ENCODE measurements at regions not wholly inside any gene's neighbourhood (a gene's known extent, or its start where the extent isn't known, plus 50 kb on each side); places are given as distances from the start of the nearest gene placed in this dataset.

DNA sequence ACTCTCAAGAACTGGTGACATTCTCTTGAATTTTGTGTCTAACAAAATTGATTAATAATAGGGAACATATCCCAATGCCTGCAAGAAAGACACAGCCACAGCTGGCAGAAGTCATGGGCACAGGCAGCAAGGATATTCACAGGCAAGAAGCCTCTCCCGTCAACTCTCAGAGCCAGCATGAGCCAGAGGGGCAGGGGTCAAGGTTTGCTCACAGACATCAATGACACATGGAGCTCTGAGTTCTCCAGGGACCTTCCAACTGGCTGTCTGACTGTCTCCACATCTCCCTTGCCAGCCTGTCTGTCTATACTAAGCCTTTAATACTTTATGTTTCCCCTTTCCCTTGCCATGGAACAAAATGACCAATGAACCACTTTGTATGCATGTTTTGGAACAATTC lies 101.5 kb upstream of the RAB4A start:
- DNase-seq (ENCODE audit: low spot score) = peak; percentile 63
- no peaks in the 10 kb centered on the region for H3K9me3 ChIP-seq (ENCODE audit: low read length)
- no peaks in the 10 kb centered on the region for H4K20me1 ChIP-seq (ENCODE audit: insufficient read depth, low read length)
- no peaks in the 10 kb centered on the region for H3K36me3 ChIP-seq (replicated peaks in 1 of 2; ENCODE audit: control insufficient read depth in 1 of 2, insufficient read depth in 2 of 2, low read length in 2 of 2)
- peak; percentile 92 for ATAC-seq
- no peaks in the 10 kb centered on the region for H3K79me2 ChIP-seq (ENCODE audit: insufficient read depth, low read length)
- ChIA-PET CTCF (ENCODE audit: low intra/inter-chr PET ratio, low total read pairs) (no interaction called here), POLR2A (interaction anchor here (1.1 to 1.4 kb wide), 4 partner anchors 34 to 433 kb away, joined by 3 to 6 read pairs (median 4); no protein-coding TSS in a partner anchor)
- in situ Hi-C loops (cut with HindIII; ENCODE audit: extremely low pct_ligation_motif_present, low pct_unique_long_range_greater_than_20kb) (no loop called here), intact Hi-C loops (cut with micrococcal nuclease; ENCODE audit: unreplicated experiment) (no loop called here)
- no peak overlapping the region for H2AFZ ChIP-seq (ENCODE audit: low read length)
- no peak overlapping the region for H3K9ac ChIP-seq (ENCODE audit: insufficient read depth, low read depth, low read length)
- H3K4me3 ChIP-seq (replicated peaks in 1 of 3; ENCODE audit: insufficient read depth in 1 of 3, low read depth in 2 of 3, low read length in 3 of 3) = no peak overlapping the region
- peaks cover 66% of the 10 kb centered on the region for H3K4me1 ChIP-seq (ENCODE audit: insufficient read depth, low read length)
- 0% methylated on average over 1 of the region's 1 CpG for WGBS (ENCODE audit: low lambda C conversion rate)
- FAIRE-seq = peak; percentile 87
- H3K4me2 ChIP-seq (ENCODE audit: low read depth, low read length) = peak overlapping the region; percentile 39
- H3K27ac ChIP-seq (ENCODE audit: extremely low read length, insufficient read depth, low read length) = no peak overlapping the region
- peaks cover 0 to 3% of the 10 kb centered on the region in 2 experiments; a peak in 2 of 5 replicates for H3K27me3 ChIP-seq (ENCODE audit: control insufficient read depth in 1 of 2, insufficient read depth in 2 of 2, low read length in 2 of 2)
- BruUV-seq (replicated peaks) = no TSS peak
- TF ChIP-seq NR2F1 (CRISPR knock-in tag; IDR thresholded peaks at IDR 0.05) (peak; percentile 86 to 88), GFI1 (CRISPR knock-in tag; IDR thresholded peaks at IDR 0.05; ENCODE audit: borderline replicate concordance) (no peak), ZNF382 (CRISPR knock-in tag; IDR thresholded peaks at IDR 0.05; ENCODE audit: borderline replicate concordance) (no peak), EP300 (IDR thresholded peaks at IDR 0.05; ENCODE audit: low read depth in 2 of 2, low read length in 2 of 2) (peak in 1 of 2 experiments; percentile 17; a peak in 1 of 4 replicates), EP300 (CRISPR knock-in tag; IDR thresholded peaks at IDR 0.05; ENCODE audit: borderline replicate concordance) (no peak), SOX6 (IDR thresholded peaks at IDR 0.05) (no peak), SOX6 (CRISPR knock-in tag; IDR thresholded peaks at IDR 0.05) (peak; percentile 52; the same call in 1 of the 2 replicates), ZNF263 (CRISPR knock-in tag; IDR thresholded peaks at IDR 0.05) (no peak), NCOA2 (CRISPR knock-in tag; IDR thresholded peaks at IDR 0.05) (no peak), ZSCAN25 (CRISPR knock-in tag; IDR thresholded peaks at IDR 0.05) (no peak), ARHGAP35 (CRISPR knock-in tag; IDR thresholded peaks at IDR 0.05; ENCODE audit: borderline replicate concordance) (no peak), SRSF4 (IDR thresholded peaks at IDR 0.05; ENCODE audit: low read depth, low read length, poor library complexity, severe bottlenecking) (no peak), KDM4B (CRISPR knock-in tag; IDR thresholded peaks at IDR 0.05) (no peak), MIER3 (CRISPR knock-in tag; IDR thresholded peaks at IDR 0.05; ENCODE audit: borderline replicate concordance) (no peak), ZNF678 (CRISPR knock-in tag; IDR thresholded peaks at IDR 0.05) (no peak), IRX3 (CRISPR knock-in tag; IDR thresholded peaks at IDR 0.05; ENCODE audit: borderline replicate concordance, low read depth) (no peak), HOXA9 (CRISPR knock-in tag; IDR thresholded peaks at IDR 0.05; ENCODE audit: borderline replicate concordance) (no peak), KLF12 (CRISPR knock-in tag; IDR thresholded peaks at IDR 0.05; ENCODE audit: borderline replicate concordance) (no peak), ZNF3 (CRISPR knock-in tag; IDR thresholded peaks at IDR 0.05) (no peak), MED1 (CRISPR knock-in tag; IDR thresholded peaks at IDR 0.05) (peak; percentile 40; the same call in 1 of the 2 replicates), ATF7-NPFF (CRISPR knock-in tag; IDR thresholded peaks at IDR 0.05; ENCODE audit: low read depth) (no peak)
- TF ChIP-seq, protein P1, sequence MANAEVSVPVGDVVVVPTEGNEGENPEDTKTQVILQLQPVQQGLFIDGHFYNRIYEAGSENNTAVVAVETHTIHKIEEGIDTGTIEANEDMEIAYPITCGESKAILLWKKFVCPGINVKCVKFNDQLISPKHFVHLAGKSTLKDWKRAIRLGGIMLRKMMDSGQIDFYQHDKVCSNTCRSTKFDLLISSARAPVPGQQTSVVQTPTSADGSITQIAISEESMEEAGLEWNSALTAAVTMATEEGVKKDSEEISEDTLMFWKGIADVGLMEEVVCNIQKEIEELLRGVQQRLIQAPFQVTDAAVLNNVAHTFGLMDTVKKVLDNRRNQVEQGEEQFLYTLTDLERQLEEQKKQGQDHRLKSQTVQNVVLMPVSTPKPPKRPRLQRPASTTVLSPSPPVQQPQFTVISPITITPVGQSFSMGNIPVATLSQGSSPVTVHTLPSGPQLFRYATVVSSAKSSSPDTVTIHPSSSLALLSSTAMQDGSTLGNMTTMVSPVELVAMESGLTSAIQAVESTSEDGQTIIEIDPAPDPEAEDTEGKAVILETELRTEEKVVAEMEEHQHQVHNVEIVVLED (CRISPR knock-in tag; IDR thresholded peaks at IDR 0.05; ENCODE audit: borderline replicate concordance) = no peak
- TF ChIP-seq, protein P2, sequence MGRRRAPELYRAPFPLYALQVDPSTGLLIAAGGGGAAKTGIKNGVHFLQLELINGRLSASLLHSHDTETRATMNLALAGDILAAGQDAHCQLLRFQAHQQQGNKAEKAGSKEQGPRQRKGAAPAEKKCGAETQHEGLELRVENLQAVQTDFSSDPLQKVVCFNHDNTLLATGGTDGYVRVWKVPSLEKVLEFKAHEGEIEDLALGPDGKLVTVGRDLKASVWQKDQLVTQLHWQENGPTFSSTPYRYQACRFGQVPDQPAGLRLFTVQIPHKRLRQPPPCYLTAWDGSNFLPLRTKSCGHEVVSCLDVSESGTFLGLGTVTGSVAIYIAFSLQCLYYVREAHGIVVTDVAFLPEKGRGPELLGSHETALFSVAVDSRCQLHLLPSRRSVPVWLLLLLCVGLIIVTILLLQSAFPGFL (CRISPR knock-in tag; IDR thresholded peaks at IDR 0.05) = no peak
- TF ChIP-seq, protein P3, sequence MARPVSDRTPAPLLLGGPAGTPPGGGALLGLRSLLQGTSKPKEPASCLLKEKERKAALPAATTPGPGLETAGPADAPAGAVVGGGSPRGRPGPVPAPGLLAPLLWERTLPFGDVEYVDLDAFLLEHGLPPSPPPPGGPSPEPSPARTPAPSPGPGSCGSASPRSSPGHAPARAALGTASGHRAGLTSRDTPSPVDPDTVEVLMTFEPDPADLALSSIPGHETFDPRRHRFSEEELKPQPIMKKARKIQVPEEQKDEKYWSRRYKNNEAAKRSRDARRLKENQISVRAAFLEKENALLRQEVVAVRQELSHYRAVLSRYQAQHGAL (CRISPR knock-in tag; IDR thresholded peaks at IDR 0.05; ENCODE audit: not compliant biosample characterization) = no peak

Measured in HepG2 (cell line).